ENCODE measurements at regions not wholly inside any gene's neighbourhood (a gene's known extent, or its start where the extent isn't known, plus 50 kb on each side); places are given as distances from the start of the nearest gene placed in this dataset.

GRCh38 chr12:115407723-115408122 lies 723.7 kb upstream of the TBX3 start:
- no peak for TF ChIP-seq REST (IDR thresholded peaks at IDR 0.05; ENCODE audit: low read depth)
- TF ChIP-seq TAF1 (IDR thresholded peaks at IDR 0.05; ENCODE audit: low read depth), result no peak
